Stimulated activated naive CD4-positive, alpha-beta T cell (primary cell): ENCODE measurements at regions not wholly inside any gene's neighbourhood (a gene's known extent, or its start where the extent isn't known, plus 50 kb on each side); places are given as distances from the start of the nearest gene placed in this dataset.

Experiments
- DNase-seq, 6 experiments: peaks; one replicate each; lab custom pipeline; 2025; lab: John Stamatoyannopoulos, UW

GRCh38 chr15:47326410-47327333 is 390.6 kb upstream of the SEMA6D start:
- no peak for DNase-seq

- no peak for DNase-seq
Measured at GRCh38 chr15:47331829-47332393, 385.4 kb upstream of the SEMA6D start.

- no peak for DNase-seq
Measured at GRCh38 chr15:47332481-47332880, 384.8 kb upstream of the SEMA6D start.

- DNase-seq, result no peak
Measured at GRCh38 chr15:47333734-47334133, 383.6 kb upstream of the SEMA6D start.

GRCh38 chr15:47334805-47335535 is 382.3 kb upstream of the SEMA6D start:
- no peak for DNase-seq

GRCh38 chr15:47337106-47337505 is 380.2 kb upstream of the SEMA6D start:
- no peak for DNase-seq

GRCh38 chr15:47337836-47338235 is 379.5 kb upstream of the SEMA6D start:
- DNase-seq, result no peak

GRCh38 chr15:47338771-47339170 is 378.5 kb upstream of the SEMA6D start:
- no peak for DNase-seq

GRCh38 chr15:47339800-47340570 is 377.3 kb upstream of the SEMA6D start:
- DNase-seq, result no peak

GRCh38 chr15:47340571-47340920 is 376.8 kb upstream of the SEMA6D start:
- DNase-seq, result no peak

- no peak for DNase-seq
Measured at GRCh38 chr15:47349179-47349578, 368.1 kb upstream of the SEMA6D start.

GRCh38 chr15:47351501-47351900 is 365.8 kb upstream of the SEMA6D start:
- DNase-seq, result no peak

GRCh38 chr15:47352217-47352616 is 365.1 kb upstream of the SEMA6D start:
- no peak for DNase-seq

- DNase-seq, result no peak
Measured at GRCh38 chr15:47355759-47356158, 361.5 kb upstream of the SEMA6D start.

- no peak for DNase-seq
Measured at GRCh38 chr15:47356297-47356696, 361.0 kb upstream of the SEMA6D start.

GRCh38 chr15:47358876-47359275 is 358.4 kb upstream of the SEMA6D start:
- no peak for DNase-seq

- no peak for DNase-seq
Measured at GRCh38 chr15:47360305-47360704, 357.0 kb upstream of the SEMA6D start.

GRCh38 chr15:47362118-47362905 is 355.0 kb upstream of the SEMA6D start:
- no peak for DNase-seq

GRCh38 chr15:47363653-47364052 is 353.7 kb upstream of the SEMA6D start:
- DNase-seq, result no peak

- DNase-seq, result no peak
Measured at GRCh38 chr15:47364230-47365141, 352.8 kb upstream of the SEMA6D start.
